HCT116 (cell line): ENCODE measurements at regions not wholly inside any gene's neighbourhood (a gene's known extent, or its start where the extent isn't known, plus 50 kb on each side); places are given as distances from the start of the nearest gene placed in this dataset.

Experiments
- ATAC-seq: fragments of 200-7000 bp; cut with Tn5 transposase; 2 replicates; pipeline ENCODE4 v1.9.1; 2020; ENCODE audit warnings: mild to moderate bottlenecking, moderate library complexity
- BruUV-seq: library from RNA; stranded (reverse); fragments of 400-500 nt; replicated peaks from 2 replicates; lab custom pipeline; 2021; lab: Mats Ljungman, UMichigan
- CTCF ChIA-PET: fragments of 300-600 bp; sonication (Branson Sonifier 250); formaldehyde crosslinking; loops from one replicate; lab custom pipeline; 2021; ENCODE audit warnings: antibody characterized with exemption; lab: Charles Lee
- POLR2A ChIA-PET: fragments of 300-600, 350-600 bp; sonication (Branson Sonifier 250); formaldehyde crosslinking; loops from one replicate; lab custom pipeline; 2021; ENCODE audit warnings: antibody characterized with exemption; lab: Charles Lee
- RAD21 ChIA-PET, 2 experiments: fragments of 300-600 bp; sonication (Branson Sonifier 250); formaldehyde crosslinking; loops; one replicate each; lab custom pipeline; 2023; ENCODE audit warnings: low total read pairs in 2 of 2; ENCODE audit not compliant: uncharacterized antibody in 2 of 2, unreplicated experiment in 2 of 2, low non-redundant PET in 1 of 2; lab: Charles Lee
- DNase-seq: peaks from one replicate; pipeline ENCODE4 v3.0.0-alpha.2; 2010; ENCODE audit warnings: low read depth, low spot score
- H2AFZ ChIP-seq: fragments of 200-600 bp; shearing (Covaris generic), sonication (generic); 2 replicates; pipeline ENCODE4 v1.6.1; 2017; ENCODE audit warnings: low read depth, mixed run types, mixed read lengths, antibody characterized with exemption, low read length; ENCODE audit not compliant: poor library complexity, severe bottlenecking
- H3K27ac ChIP-seq: 2 replicates; pipeline ENCODE4 v1.5.1; 2012; ENCODE audit warnings: low read depth, low read length
- H3K27me3 ChIP-seq: fragments of 200-600 bp; sonication (generic); 2 replicates; pipeline ENCODE4 v1.6.1; 2016; ENCODE audit warnings: mixed run types, low read length, mixed read lengths; ENCODE audit not compliant: insufficient read depth
- H3K36me3 ChIP-seq, 2 experiments: fragments of 200-500 bp in 1 of 2; fragments of 200-600 bp in 1 of 2; sonication (Bioruptor generic) in 1 of 2; sonication (generic) in 1 of 2; 2 replicates each; pipeline versions ENCODE4 v1.5.1 to v1.6.1; 2014 to 2016; ENCODE audit warnings: low read length in 2 of 2, inconsistent platforms in 1 of 2, mixed read lengths in 1 of 2, mixed run types in 1 of 2; ENCODE audit not compliant: insufficient read depth in 2 of 2, control insufficient read depth in 1 of 2
- H3K4me1 ChIP-seq, 2 experiments: fragments of 200-600 bp in 1 of 2; sonication (generic) in 1 of 2; 2 replicates each; pipeline versions ENCODE4 v1.5.1 to v1.6.1; 2012 to 2017; ENCODE audit warnings: low read length in 2 of 2, inconsistent platforms in 1 of 2, mild to moderate bottlenecking in 1 of 2, mixed read lengths in 1 of 2, mixed run types in 1 of 2, moderate library complexity in 1 of 2; ENCODE audit not compliant: insufficient read depth in 2 of 2, control insufficient read depth in 1 of 2
- H3K4me2 ChIP-seq: fragments of 200-600 bp; sonication (generic); 2 replicates; pipeline ENCODE4 v1.6.1; 2017; ENCODE audit warnings: mixed run types, low read length, mixed read lengths
- H3K4me3 ChIP-seq, 2 experiments: fragments of 200-600 bp in 1 of 2; sonication (generic) in 1 of 2; replicated peaks in 1 of 2; 2 replicates each; pipeline ENCODE4 v1.5.1; 2011 to 2016; ENCODE audit warnings: low read length in 2 of 2, control low read depth in 1 of 2, low read depth in 1 of 2, mild to moderate bottlenecking in 1 of 2, mixed read lengths in 1 of 2, mixed run types in 1 of 2
- H3K79me2 ChIP-seq: fragments of 200-600 bp; sonication (generic); 2 replicates; pipeline ENCODE4 v1.6.1; 2017; ENCODE audit warnings: mild to moderate bottlenecking, mixed run types, low read length, moderate library complexity, mixed read lengths; ENCODE audit not compliant: insufficient read depth
- H3K9ac ChIP-seq: fragments of 200-600 bp; sonication (generic); 2 replicates; pipeline ENCODE4 v1.6.1; 2016; ENCODE audit warnings: low read length, mixed read lengths
- H3K9me2 ChIP-seq: fragments of 200-600 bp; sonication (generic), shearing (Covaris generic); 2 replicates; pipeline ENCODE4 v1.6.1; 2017; ENCODE audit warnings: mixed run types, mild to moderate bottlenecking, moderate library complexity; ENCODE audit not compliant: insufficient read depth
- H3K9me3 ChIP-seq, 2 experiments: fragments of 200-500 bp in 1 of 2; fragments of 200-600 bp in 1 of 2; sonication (Bioruptor generic) in 1 of 2; sonication (generic) in 1 of 2; 2 replicates each; pipeline ENCODE4 v1.6.1; 2014 to 2017; ENCODE audit warnings: low read length in 2 of 2, mixed read lengths in 2 of 2, inconsistent platforms in 1 of 2, low read depth in 1 of 2, mild to moderate bottlenecking in 1 of 2, mixed run types in 1 of 2, moderate library complexity in 1 of 2; ENCODE audit not compliant: control insufficient read depth in 1 of 2, insufficient read depth in 1 of 2
- H4K20me1 ChIP-seq: fragments of 200-600 bp; sonication (generic), shearing (Covaris generic); 2 replicates; pipeline ENCODE4 v1.6.1; 2017; ENCODE audit warnings: mixed run types, mild to moderate bottlenecking, moderate library complexity; ENCODE audit not compliant: insufficient read depth
- CBX3 ChIP-seq: IDR thresholded peaks from 2 replicates; pipeline ENCODE4 v1.6.1; 2012; ENCODE audit warnings: low read depth
- CEBPB ChIP-seq: IDR thresholded peaks from 2 replicates; pipeline ENCODE4 v1.6.1; 2012; ENCODE audit warnings: low read depth
- EGR1 ChIP-seq: IDR thresholded peaks from 2 replicates; pipeline ENCODE4 v1.6.1; 2012; ENCODE audit warnings: low read depth
- ELF1 ChIP-seq: IDR thresholded peaks from 2 replicates; pipeline ENCODE4 v1.6.1; 2012; ENCODE audit warnings: low read depth, borderline replicate concordance
- EZH2 ChIP-seq: fragments of 200-600 bp; sonication (generic); IDR thresholded peaks from 2 replicates; pipeline ENCODE4 v1.6.1; 2017; ENCODE audit warnings: antibody characterized with exemption, mixed run types
- FOSL1 ChIP-seq: IDR thresholded peaks from 2 replicates; pipeline ENCODE4 v1.6.1; 2012; ENCODE audit warnings: low read depth
- MAX ChIP-seq: IDR thresholded peaks from 2 replicates; pipeline ENCODE4 v1.6.1; 2012
- POLR2A ChIP-seq: IDR thresholded peaks from 2 replicates; pipeline ENCODE4 v1.7.0; 2011; ENCODE audit warnings: borderline replicate concordance; ENCODE audit not compliant: insufficient read depth, insufficient read length; ENCODE audit errors: extremely low read depth
- POLR2AphosphoS5 ChIP-seq: IDR thresholded peaks from 2 replicates; pipeline ENCODE4 v1.6.1; 2011; ENCODE audit warnings: mild to moderate bottlenecking, low read depth, low read length, moderate library complexity
- RAD21 ChIP-seq: IDR thresholded peaks from 2 replicates; pipeline ENCODE4 v1.6.1; 2012; ENCODE audit warnings: low read depth, mild to moderate bottlenecking
- REST ChIP-seq: IDR thresholded peaks from 2 replicates; pipeline ENCODE4 v1.6.1; 2012; ENCODE audit warnings: low read depth
- SIN3A ChIP-seq: IDR thresholded peaks from 2 replicates; pipeline ENCODE4 v1.6.1; 2012; ENCODE audit warnings: low read depth
- SP1 ChIP-seq: IDR thresholded peaks from 2 replicates; pipeline ENCODE4 v1.6.1; 2012; ENCODE audit warnings: low read depth
- SRF ChIP-seq: IDR thresholded peaks from 2 replicates; pipeline ENCODE4 v1.6.1; 2012; ENCODE audit warnings: low read depth
- YY1 ChIP-seq: IDR thresholded peaks from 2 replicates; pipeline ENCODE4 v1.6.1; 2011; ENCODE audit warnings: low read length, low read depth, moderate library complexity, mild to moderate bottlenecking; ENCODE audit not compliant: insufficient replicate concordance; ENCODE audit errors: extremely low read depth
- ZBTB33 ChIP-seq: IDR thresholded peaks from 2 replicates; pipeline ENCODE4 v1.6.1; 2011; ENCODE audit warnings: mild to moderate bottlenecking, low read length, moderate library complexity; ENCODE audit not compliant: insufficient replicate concordance; ENCODE audit errors: extremely low read depth
- ZFX ChIP-seq: fragments of 450-650 bp; IDR thresholded peaks from 2 replicates; pipeline ENCODE4 v1.6.1; 2017
- intact Hi-C: fragments of 100-400 bp; cut with micrococcal nuclease; formaldehyde crosslinking; loops from 2 replicates; pipeline ENCODE4 v1.10.0; 2022
- TF ChIP-seq, protein P1 (sequence below), 3 experiments: fragments of 200-600 bp in 1 of 3; sonication (generic) in 1 of 3; IDR thresholded peaks in 2 of 3; conservative IDR thresholded peaks in 1 of 3; 2 replicates each; pipeline ENCODE4 v1.5.1; 2012 to 2017; ENCODE audit warnings: low read depth in 2 of 3, low read length in 2 of 3, antibody characterized with exemption in 1 of 3, borderline replicate concordance in 1 of 3, control low read depth in 1 of 3, mild to moderate bottlenecking in 1 of 3, mixed read lengths in 1 of 3, mixed run types in 1 of 3, moderate library complexity in 1 of 3; ENCODE audit not compliant: insufficient read depth in 1 of 3
- TF ChIP-seq, protein P2 (sequence below): IDR thresholded peaks from 2 replicates; pipeline ENCODE4 v1.6.1; 2012

DNA sequence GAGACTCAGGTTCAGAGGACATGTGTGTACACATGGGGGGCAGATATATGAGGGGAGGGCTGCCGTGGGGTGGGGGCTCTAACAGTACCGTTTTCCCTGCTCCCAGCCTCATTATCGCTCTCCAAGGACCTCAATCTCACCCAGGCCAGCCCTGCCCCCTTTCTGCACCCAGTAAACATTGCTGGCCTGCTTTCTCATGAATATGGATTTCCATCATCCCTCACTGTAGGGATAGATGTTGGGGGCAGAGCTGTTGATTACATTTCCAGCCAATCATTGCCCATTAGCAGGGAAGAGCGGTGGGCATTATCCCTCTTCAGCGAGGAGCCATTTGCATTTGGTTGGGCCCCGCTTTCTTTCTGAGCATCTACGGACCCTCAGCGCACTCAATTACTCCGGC, 273.8 kb downstream of the RPS6KC1 start:
- ATAC-seq (no peak), DNase-seq (no peak)
- no peaks in the 10 kb centered on the region for H3K9me3 ChIP-seq
- peaks cover 3 to 14% of the 10 kb centered on the region in 2 experiments; a peak in 3 of 4 replicates for H3K4me1 ChIP-seq
- no peaks in the 10 kb centered on the region for H3K79me2 ChIP-seq
- no peak overlapping the region for H3K4me2 ChIP-seq
- ChIA-PET RAD21 (no interaction called here), POLR2A (no interaction called here), CTCF (no interaction called here)
- H3K27ac ChIP-seq = no peak overlapping the region
- no peak overlapping the region for H2AFZ ChIP-seq
- H3K27me3 ChIP-seq = no peaks in the 10 kb centered on the region
- no peaks in the 10 kb centered on the region for H3K9me2 ChIP-seq
- TF ChIP-seq, protein P1, sequence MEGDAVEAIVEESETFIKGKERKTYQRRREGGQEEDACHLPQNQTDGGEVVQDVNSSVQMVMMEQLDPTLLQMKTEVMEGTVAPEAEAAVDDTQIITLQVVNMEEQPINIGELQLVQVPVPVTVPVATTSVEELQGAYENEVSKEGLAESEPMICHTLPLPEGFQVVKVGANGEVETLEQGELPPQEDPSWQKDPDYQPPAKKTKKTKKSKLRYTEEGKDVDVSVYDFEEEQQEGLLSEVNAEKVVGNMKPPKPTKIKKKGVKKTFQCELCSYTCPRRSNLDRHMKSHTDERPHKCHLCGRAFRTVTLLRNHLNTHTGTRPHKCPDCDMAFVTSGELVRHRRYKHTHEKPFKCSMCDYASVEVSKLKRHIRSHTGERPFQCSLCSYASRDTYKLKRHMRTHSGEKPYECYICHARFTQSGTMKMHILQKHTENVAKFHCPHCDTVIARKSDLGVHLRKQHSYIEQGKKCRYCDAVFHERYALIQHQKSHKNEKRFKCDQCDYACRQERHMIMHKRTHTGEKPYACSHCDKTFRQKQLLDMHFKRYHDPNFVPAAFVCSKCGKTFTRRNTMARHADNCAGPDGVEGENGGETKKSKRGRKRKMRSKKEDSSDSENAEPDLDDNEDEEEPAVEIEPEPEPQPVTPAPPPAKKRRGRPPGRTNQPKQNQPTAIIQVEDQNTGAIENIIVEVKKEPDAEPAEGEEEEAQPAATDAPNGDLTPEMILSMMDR (IDR thresholded peaks at IDR 0.05 in 2 of 3, conservative IDR thresholded peaks at IDR 0.05 in 1 of 3; ENCODE audit: borderline replicate concordance in 1 of 3, insufficient read depth in 1 of 3, low read depth in 2 of 3, low read length in 2 of 3) = no peak
- TF ChIP-seq SP1 (no peak), POLR2AphosphoS5 (no peak), EZH2 (no peak), RAD21 (no peak), SIN3A (no peak), FOSL1 (no peak), CBX3 (no peak), SRF (no peak), ZBTB33 (no peak), ELF1 (no peak), POLR2A (no peak), EGR1 (no peak), YY1 (no peak), ZFX (no peak), MAX (no peak), CEBPB (no peak), REST (no peak)
- TF ChIP-seq, protein P2, sequence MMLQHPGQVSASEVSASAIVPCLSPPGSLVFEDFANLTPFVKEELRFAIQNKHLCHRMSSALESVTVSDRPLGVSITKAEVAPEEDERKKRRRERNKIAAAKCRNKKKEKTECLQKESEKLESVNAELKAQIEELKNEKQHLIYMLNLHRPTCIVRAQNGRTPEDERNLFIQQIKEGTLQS = no peak
- no peak overlapping the region for H3K9ac ChIP-seq
- intact Hi-C loops = no loop called here
- no peaks in the 10 kb centered on the region for H4K20me1 ChIP-seq
- no peak overlapping the region for H3K4me3 ChIP-seq
- no peaks in the 10 kb centered on the region for H3K36me3 ChIP-seq
- no TSS peak for BruUV-seq
